GM12891 (cell line): ENCODE measurements at regions not wholly inside any gene's neighbourhood (a gene's known extent, or its start where the extent isn't known, plus 50 kb on each side); places are given as distances from the start of the nearest gene placed in this dataset.

ENCODE experiments used
- POLR2A ChIP-seq: IDR thresholded peaks from 2 replicates; pipeline ENCODE4 v1.6.1; 2011; ENCODE audit warnings: low read depth, low read length, control low read depth
- POLR2AphosphoS5 ChIP-seq: IDR thresholded peaks from 2 replicates; pipeline ENCODE4 v1.6.1; 2011; ENCODE audit warnings: low read depth, low read length, control low read depth
- POU2F2 ChIP-seq: IDR thresholded peaks from 2 replicates; pipeline ENCODE4 v1.6.1; 2011; ENCODE audit warnings: low read depth, mild to moderate bottlenecking, control low read depth, low read length, moderate library complexity
- TAF1 ChIP-seq: IDR thresholded peaks from 2 replicates; pipeline ENCODE4 v1.6.1; 2011; ENCODE audit warnings: low read depth, low read length, control low read depth

DNA sequence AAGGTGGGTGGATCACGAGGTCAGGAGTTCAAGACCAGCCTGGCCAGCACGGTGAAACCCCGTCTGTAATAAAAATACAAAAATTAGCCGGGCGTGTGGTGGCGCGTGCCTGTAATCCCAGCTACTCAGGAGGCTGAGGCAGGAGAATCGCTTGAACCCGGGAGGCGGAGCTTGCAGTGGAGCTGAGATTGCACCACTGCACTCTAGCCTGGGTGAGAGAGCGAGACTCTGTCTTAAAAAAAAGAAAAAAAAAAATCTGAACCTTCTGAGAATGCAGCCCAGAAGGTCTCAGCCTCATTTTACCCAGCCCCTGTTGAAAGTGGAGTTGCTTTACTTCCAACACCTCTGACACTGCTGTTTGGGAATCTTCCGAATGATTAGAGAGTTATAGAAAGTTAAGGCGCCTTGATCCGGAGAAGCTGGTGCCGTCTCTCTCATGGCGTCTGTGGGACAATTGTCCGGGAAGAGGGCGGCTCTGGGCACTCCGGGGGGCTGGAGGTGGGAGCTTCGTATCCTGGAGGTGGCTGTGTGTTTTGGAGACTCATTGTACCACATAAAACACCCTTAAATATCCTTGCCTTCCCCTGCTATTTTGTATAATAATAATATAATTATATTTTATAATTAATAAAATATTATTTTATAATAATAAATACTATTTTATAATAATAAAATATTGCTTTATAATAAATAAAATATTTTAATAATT lies 92.7 kb upstream of the PPP2R3B start:
- TF ChIP-seq TAF1 (no peak), POLR2A (no peak), POLR2AphosphoS5 (no peak), POU2F2 (no peak)
